ENCODE measurements at regions not wholly inside any gene's neighbourhood (a gene's known extent, or its start where the extent isn't known, plus 50 kb on each side); places are given as distances from the start of the nearest gene placed in this dataset.

DNA sequence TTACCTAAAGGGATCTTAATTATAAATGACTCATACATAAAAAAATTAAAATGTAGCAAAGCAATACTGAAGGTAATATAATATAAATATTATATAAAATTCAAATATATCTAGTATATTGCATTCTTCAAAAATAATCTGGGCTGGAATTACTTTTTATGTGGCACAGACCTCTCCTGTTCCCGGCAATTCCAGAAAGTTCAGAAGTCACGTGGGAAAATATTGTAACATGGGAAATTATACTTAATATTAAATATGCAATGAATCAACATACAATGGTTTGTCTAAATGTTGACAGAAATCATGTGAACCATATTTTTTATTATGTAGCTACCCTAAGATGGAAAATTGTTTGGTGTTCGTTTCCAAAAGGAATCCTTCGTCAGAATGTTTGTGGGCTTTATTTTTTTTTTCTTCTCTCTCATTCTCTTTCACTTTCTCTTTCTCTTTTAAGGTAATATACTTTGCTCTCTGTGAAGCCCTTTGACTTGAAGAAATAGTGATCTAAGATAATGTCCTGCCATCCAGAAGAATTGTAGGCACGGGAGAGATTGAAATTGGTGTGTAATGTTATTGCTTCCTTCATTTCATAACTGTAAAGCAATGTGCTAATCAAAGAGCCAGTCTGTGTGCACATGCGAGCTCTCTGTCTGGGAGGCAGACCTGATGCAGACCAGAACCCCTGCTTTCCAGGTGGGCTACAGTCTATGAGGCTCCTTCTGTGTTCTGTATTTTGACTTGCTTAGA is 559.4 kb downstream of the NR2F2 start:
- Histone ChIP-seq H4K20me1 (replicated peaks; ENCODE audit: control insufficient read depth, extremely low read depth, insufficient read depth, low read length) (no peaks in the 10 kb centered on the region), H2AFZ (ENCODE audit: low read depth, low read length) (peak overlapping the region; percentile 99), H3K27ac (ENCODE audit: insufficient read depth, low read depth, low read length) (peak overlapping the region; percentile 50), H3K4me1 (ENCODE audit: control insufficient read depth, extremely low read depth, insufficient read depth, low read length) (peaks cover 11% of the 10 kb centered on the region), H3K9me3 (replicated peaks; ENCODE audit: control insufficient read depth, insufficient read depth, low read length) (no peaks in the 10 kb centered on the region), H3K79me2 (ENCODE audit: control insufficient read depth, insufficient read depth, low read length) (no peaks in the 10 kb centered on the region), H3K9me1 (replicated peaks; ENCODE audit: control insufficient read depth, extremely low read depth, insufficient read depth, low read length) (no peaks in the 10 kb centered on the region), H3K36me3 (ENCODE audit: control insufficient read depth in 2 of 2, extremely low read depth in 1 of 2, insufficient read depth in 2 of 2, low read length in 2 of 2) (no peaks in the 10 kb centered on the region), H3K9ac (replicated peaks; ENCODE audit: extremely low read depth, insufficient read depth, low read length) (peak overlapping the region; percentile 55), H3K4me3 (replicated peaks in 1 of 3; ENCODE audit: insufficient read depth in 1 of 3, low read depth in 1 of 3, low read length in 3 of 3) (peak overlapping the region; percentile 29 to 82 (median 55)), H3K4me2 (ENCODE audit: insufficient read depth, low read length) (peak overlapping the region; percentile 93), H3K27me3 (ENCODE audit: control insufficient read depth in 2 of 2, insufficient read depth in 2 of 2, low read length in 2 of 2) (no peaks in the 10 kb centered on the region)
- no TSS peak for BruUV-seq (replicated peaks)
- POLR2A ChIA-PET = interaction anchor here (0.7 kb wide), 1 partner anchor 103 kb away, joined by 4 read pairs; no protein-coding TSS in a partner anchor
- DNase-seq (ENCODE audit: low read depth, low spot score) = peak; percentile 72
- CTCF ChIA-PET = interaction anchor here (1.0 to 2.0 kb wide), 3 partner anchors 34 to 563 kb away, joined by 3 to 7 read pairs (median 3); no protein-coding TSS in a partner anchor
- no peak for FAIRE-seq
- dilution Hi-C loops (cut with MboI; ENCODE audit: extremely low pct_ligation_motif_present, low sequenced_read_pairs) = no loop called here
- intact Hi-C loops (cut with micrococcal nuclease) = loop anchor here (1.0 to 10.0 kb wide), 5 partner anchors 21 to 1633 kb away; no protein-coding TSS in a partner anchor
- no peak for TF ChIP-seq GATA2 (IDR thresholded peaks at IDR 0.05; ENCODE audit: insufficient read depth, insufficient read length, low read depth, low read length)
- no peak for TF ChIP-seq POLR2A (IDR thresholded peaks at IDR 0.05; ENCODE audit: low read depth, low read length)
- TF ChIP-seq MYC (IDR thresholded peaks at IDR 0.05; ENCODE audit: low read depth, low read length) = no peak
- no peak for TF ChIP-seq FOS (IDR thresholded peaks at IDR 0.05; ENCODE audit: borderline replicate concordance, insufficient read depth, low read length)
- no peak for TF ChIP-seq CTCF (IDR thresholded peaks at IDR 0.05; ENCODE audit: extremely low read depth in 1 of 2, insufficient read depth in 1 of 2, low read depth in 1 of 2, low read length in 2 of 2)
- no peak for TF ChIP-seq EZH2 (IDR thresholded peaks at IDR 0.05; ENCODE audit: borderline replicate concordance, low read depth, low read length, severe bottlenecking)
- TF ChIP-seq, protein P1, sequence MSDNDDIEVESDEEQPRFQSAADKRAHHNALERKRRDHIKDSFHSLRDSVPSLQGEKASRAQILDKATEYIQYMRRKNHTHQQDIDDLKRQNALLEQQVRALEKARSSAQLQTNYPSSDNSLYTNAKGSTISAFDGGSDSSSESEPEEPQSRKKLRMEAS (IDR thresholded peaks at IDR 0.05; ENCODE audit: insufficient read depth, insufficient read length) = no peak
- no peak for TF ChIP-seq JUN (IDR thresholded peaks at IDR 0.05; ENCODE audit: borderline replicate concordance, insufficient read depth, insufficient read length, low read depth)
- no peak for TF ChIP-seq POLR2AphosphoS5 (IDR thresholded peaks at IDR 0.05; ENCODE audit: insufficient read depth, low read depth, low read length)

Measured in endothelial cell of umbilical vein (primary cell).